OCI-LY3 (cell line): ENCODE measurements at regions not wholly inside any gene's neighbourhood (a gene's known extent, or its start where the extent isn't known, plus 50 kb on each side); places are given as distances from the start of the nearest gene placed in this dataset.

Experiments
- CTCF ChIP-seq: fragments of 200-600, 300-600 bp; sonication (generic); IDR thresholded peaks from 2 replicates; pipeline ENCODE4 v1.5.1; 2014; ENCODE audit warnings: antibody characterized with exemption, low read length, low read depth
- EZH2phosphoT487 ChIP-seq: fragments of 200-600 bp; shearing (Covaris generic); IDR thresholded peaks from 2 replicates; pipeline ENCODE4 v1.6.1; 2018; ENCODE audit warnings: antibody characterized with exemption, mixed run types, low read depth

GRCh38 chr10:8576911-8577310, 522.4 kb downstream of the GATA3 start:
- no peak for TF ChIP-seq CTCF
- TF ChIP-seq EZH2phosphoT487 = no peak
